Caco-2 (cell line): ENCODE measurements at regions not wholly inside any gene's neighbourhood (a gene's known extent, or its start where the extent isn't known, plus 50 kb on each side); places are given as distances from the start of the nearest gene placed in this dataset.

Source experiments
- BruUV-seq: library from RNA; stranded (reverse); fragments of 400-500 nt; replicated peaks from 2 replicates; lab custom pipeline; 2021; lab: Mats Ljungman, UMichigan
- CTCF ChIA-PET: fragments of 300-600 bp; sonication (Branson Sonifier 250); formaldehyde crosslinking; loops from one replicate; lab custom pipeline; 2022; ENCODE audit warnings: antibody characterized with exemption; lab: Charles Lee
- POLR2A ChIA-PET: fragments of 300-600 bp; sonication (Branson Sonifier 250); formaldehyde crosslinking; loops from one replicate; lab custom pipeline; 2022; ENCODE audit warnings: antibody characterized with exemption; lab: Charles Lee
- DNase-seq, 2 experiments: peaks; one replicate each; pipeline versions ENCODE4 v3.0.0 to v3.0.0-alpha.2; 2020 to 2022
- H3K27me3 ChIP-seq: replicated peaks from 2 replicates; pipeline ENCODE4 v1.6.0; 2011; ENCODE audit warnings: low read length; ENCODE audit not compliant: control insufficient read depth, insufficient read depth
- H3K36me3 ChIP-seq: 2 replicates; pipeline ENCODE4 v1.5.1; 2011; ENCODE audit warnings: low read length; ENCODE audit not compliant: control insufficient read depth, insufficient read depth
- H3K4me1 ChIP-seq: fragments of 250-450 bp; sonication (Bioruptor Pico); 2 replicates; pipeline ENCODE4 v1.5.1; 2020; ENCODE audit warnings: mild to moderate bottlenecking
- H3K4me3 ChIP-seq: 2 replicates; pipeline ENCODE4 v1.5.1; 2011; ENCODE audit warnings: low read depth, mild to moderate bottlenecking, control low read depth, low read length
- H3K9me3 ChIP-seq: fragments of 250-450 bp; sonication (Bioruptor Pico); 2 replicates; pipeline ENCODE4 v1.5.1; 2020; ENCODE audit warnings: mild to moderate bottlenecking, moderate library complexity
- H3K27ac Mint-ChIP-seq: one replicate; pipeline ENCODE4 v1.8.0; 2022; ENCODE audit warnings: mixed read lengths; ENCODE audit not compliant: unreplicated experiment
- H3K27me3 Mint-ChIP-seq: one replicate; pipeline ENCODE4 v1.8.0; 2022; ENCODE audit warnings: mixed read lengths; ENCODE audit not compliant: insufficient read depth, unreplicated experiment
- H3K36me3 Mint-ChIP-seq: one replicate; pipeline ENCODE4 v1.8.0; 2022; ENCODE audit warnings: mild to moderate bottlenecking, mixed read lengths; ENCODE audit not compliant: insufficient read depth, unreplicated experiment
- H3K4me1 Mint-ChIP-seq: one replicate; pipeline ENCODE4 v1.8.0; 2022; ENCODE audit warnings: low read depth, mixed read lengths; ENCODE audit not compliant: unreplicated experiment
- H3K4me3 Mint-ChIP-seq: one replicate; pipeline ENCODE4 v1.8.0; 2022; ENCODE audit warnings: mild to moderate bottlenecking, moderate library complexity, mixed read lengths; ENCODE audit not compliant: unreplicated experiment
- H3K9me3 Mint-ChIP-seq: one replicate; pipeline ENCODE4 v1.8.0; 2022; ENCODE audit warnings: mixed read lengths; ENCODE audit not compliant: unreplicated experiment
- CTCF ChIP-seq, 2 experiments: fragments of 200-600 bp in 1 of 2; IDR thresholded peaks; 1 replicate in 1 of 2; 2 replicates in 1 of 2; pipeline versions ENCODE4 v1.5.1 to v1.8.0; 2011 to 2022; ENCODE audit warnings: antibody characterized with exemption in 1 of 2, control low read depth in 1 of 2, inconsistent platforms in 1 of 2, low read depth in 1 of 2, low read length in 1 of 2, mild to moderate bottlenecking in 1 of 2, moderate library complexity in 1 of 2; ENCODE audit not compliant: insufficient read depth in 1 of 2, severe bottlenecking in 1 of 2, unreplicated experiment in 1 of 2
- intact Hi-C: fragments of 100-400 bp; cut with micrococcal nuclease; formaldehyde crosslinking; loops from one replicate; pipeline ENCODE4 v1.10.0; 2022; ENCODE audit not compliant: unreplicated experiment

- Histone ChIP-seq H3K9me3 (peaks cover 3% of the 10 kb centered on the region; the same call in 1 of the 2 replicates), H3K27me3 (no peaks in the 10 kb centered on the region), H3K36me3 (no peaks in the 10 kb centered on the region), H3K4me1 (no peaks in the 10 kb centered on the region), H3K4me3 (no peak overlapping the region)
- POLR2A ChIA-PET, result no interaction called here
- DNase-seq, result no peak
- Mint-ChIP-seq H3K4me3 (no peak overlapping the region), H3K27me3 (peaks cover 6% of the 10 kb centered on the region), H3K36me3 (no peaks in the 10 kb centered on the region), H3K4me1 (no peaks in the 10 kb centered on the region), H3K9me3 (no peaks in the 10 kb centered on the region), H3K27ac (no peak overlapping the region)
- intact Hi-C loops, result no loop called here
- CTCF ChIA-PET, result no interaction called here
- no TSS peak for BruUV-seq
- TF ChIP-seq CTCF (IDR thresholded peaks at IDR 0.05; ENCODE audit: insufficient read depth in 1 of 2, low read depth in 1 of 2, low read length in 1 of 2, severe bottlenecking in 1 of 2, unreplicated experiment in 1 of 2), result no peak
Measured at GRCh38 chr5:61910771-61911170, 395.2 kb upstream of the KIF2A start.

- peaks cover 3% of the 10 kb centered on the region for H3K27me3 Mint-ChIP-seq
- H3K9me3 ChIP-seq, result peaks cover 3% of the 10 kb centered on the region; the same call in 1 of the 2 replicates
- POLR2A ChIA-PET, result no interaction called here
- no peaks in the 10 kb centered on the region for H3K4me1 ChIP-seq
- no peaks in the 10 kb centered on the region for H3K36me3 Mint-ChIP-seq
- H3K36me3 ChIP-seq, result no peaks in the 10 kb centered on the region
- intact Hi-C loops, result no loop called here
- no peaks in the 10 kb centered on the region for H3K4me1 Mint-ChIP-seq
- no peak overlapping the region for H3K4me3 ChIP-seq
- no peak for DNase-seq
- H3K9me3 Mint-ChIP-seq, result no peaks in the 10 kb centered on the region
- BruUV-seq, result no TSS peak
- no peak for TF ChIP-seq CTCF (IDR thresholded peaks at IDR 0.05; ENCODE audit: insufficient read depth in 1 of 2, low read depth in 1 of 2, low read length in 1 of 2, severe bottlenecking in 1 of 2, unreplicated experiment in 1 of 2)
- CTCF ChIA-PET, result no interaction called here
- no peak overlapping the region for H3K4me3 Mint-ChIP-seq
- no peak overlapping the region for H3K27ac Mint-ChIP-seq
- H3K27me3 ChIP-seq, result no peaks in the 10 kb centered on the region
Measured at GRCh38 chr5:61912559-61912958, 393.4 kb upstream of the KIF2A start.

- Mint-ChIP-seq H3K4me3 (no peak overlapping the region), H3K9me3 (no peaks in the 10 kb centered on the region), H3K27me3 (peaks cover 3% of the 10 kb centered on the region), H3K4me1 (no peaks in the 10 kb centered on the region), H3K27ac (no peak overlapping the region), H3K36me3 (no peaks in the 10 kb centered on the region)
- Histone ChIP-seq H3K27me3 (no peaks in the 10 kb centered on the region), H3K9me3 (peaks cover 3% of the 10 kb centered on the region; the same call in 1 of the 2 replicates), H3K4me3 (no peak overlapping the region), H3K4me1 (no peaks in the 10 kb centered on the region), H3K36me3 (no peaks in the 10 kb centered on the region)
- no peak for TF ChIP-seq CTCF (IDR thresholded peaks at IDR 0.05; ENCODE audit: insufficient read depth in 1 of 2, low read depth in 1 of 2, low read length in 1 of 2, severe bottlenecking in 1 of 2, unreplicated experiment in 1 of 2)
- BruUV-seq, result no TSS peak
- intact Hi-C loops, result no loop called here
- ChIA-PET POLR2A (no interaction called here), CTCF (no interaction called here)
- no peak for DNase-seq
Measured at GRCh38 chr5:61915646-61916045, 390.4 kb upstream of the KIF2A start.
